Cardiac fibroblast (primary cell): ENCODE measurements at regions not wholly inside any gene's neighbourhood (a gene's known extent, or its start where the extent isn't known, plus 50 kb on each side); places are given as distances from the start of the nearest gene placed in this dataset.

ENCODE experiments used
- DNase-seq, 2 donors: peaks; one replicate each; pipeline versions ENCODE4 v3.0.0 to v3.0.0-alpha.2; 2010; ENCODE audit warnings: low read depth in 2 of 2
- H3K4me3 ChIP-seq, 2 donors: replicated peaks in 1 of 2; 1 replicate in 1 of 2; 2 replicates in 1 of 2; pipeline ENCODE4 v1.5.1; 2011; ENCODE audit warnings: low read depth in 2 of 2, low read length in 2 of 2, mild to moderate bottlenecking in 2 of 2, moderate library complexity in 1 of 2
- TF ChIP-seq, protein P1 (sequence below): IDR thresholded peaks from one replicate; pipeline ENCODE4 v1.5.1; 2011; ENCODE audit warnings: low read depth, mild to moderate bottlenecking, low read length, inconsistent platforms

DNA sequence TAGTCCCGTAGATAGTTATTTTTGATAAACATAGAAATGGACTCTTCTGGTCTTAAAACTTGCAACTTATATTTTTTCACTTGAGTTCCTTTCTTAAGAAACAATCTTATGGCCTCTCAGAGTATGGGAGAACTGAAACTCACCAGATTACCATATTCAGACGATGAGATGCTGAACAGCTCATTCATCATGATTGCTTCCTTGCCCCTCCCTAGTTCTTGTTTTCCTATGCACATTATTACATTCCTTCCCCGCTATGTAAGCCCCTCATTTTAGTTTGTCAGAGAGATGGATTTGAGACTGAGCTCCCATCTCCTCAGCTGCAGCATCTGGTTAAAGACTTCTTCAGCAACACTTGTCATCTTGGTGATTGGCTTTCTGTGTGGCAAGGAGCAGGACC lies 158.5 kb downstream of the SLITRK6 start:
- TF ChIP-seq, protein P1, sequence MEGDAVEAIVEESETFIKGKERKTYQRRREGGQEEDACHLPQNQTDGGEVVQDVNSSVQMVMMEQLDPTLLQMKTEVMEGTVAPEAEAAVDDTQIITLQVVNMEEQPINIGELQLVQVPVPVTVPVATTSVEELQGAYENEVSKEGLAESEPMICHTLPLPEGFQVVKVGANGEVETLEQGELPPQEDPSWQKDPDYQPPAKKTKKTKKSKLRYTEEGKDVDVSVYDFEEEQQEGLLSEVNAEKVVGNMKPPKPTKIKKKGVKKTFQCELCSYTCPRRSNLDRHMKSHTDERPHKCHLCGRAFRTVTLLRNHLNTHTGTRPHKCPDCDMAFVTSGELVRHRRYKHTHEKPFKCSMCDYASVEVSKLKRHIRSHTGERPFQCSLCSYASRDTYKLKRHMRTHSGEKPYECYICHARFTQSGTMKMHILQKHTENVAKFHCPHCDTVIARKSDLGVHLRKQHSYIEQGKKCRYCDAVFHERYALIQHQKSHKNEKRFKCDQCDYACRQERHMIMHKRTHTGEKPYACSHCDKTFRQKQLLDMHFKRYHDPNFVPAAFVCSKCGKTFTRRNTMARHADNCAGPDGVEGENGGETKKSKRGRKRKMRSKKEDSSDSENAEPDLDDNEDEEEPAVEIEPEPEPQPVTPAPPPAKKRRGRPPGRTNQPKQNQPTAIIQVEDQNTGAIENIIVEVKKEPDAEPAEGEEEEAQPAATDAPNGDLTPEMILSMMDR: no peak
- H3K4me3 ChIP-seq: no peak overlapping the region
- DNase-seq: no peak

DNA sequence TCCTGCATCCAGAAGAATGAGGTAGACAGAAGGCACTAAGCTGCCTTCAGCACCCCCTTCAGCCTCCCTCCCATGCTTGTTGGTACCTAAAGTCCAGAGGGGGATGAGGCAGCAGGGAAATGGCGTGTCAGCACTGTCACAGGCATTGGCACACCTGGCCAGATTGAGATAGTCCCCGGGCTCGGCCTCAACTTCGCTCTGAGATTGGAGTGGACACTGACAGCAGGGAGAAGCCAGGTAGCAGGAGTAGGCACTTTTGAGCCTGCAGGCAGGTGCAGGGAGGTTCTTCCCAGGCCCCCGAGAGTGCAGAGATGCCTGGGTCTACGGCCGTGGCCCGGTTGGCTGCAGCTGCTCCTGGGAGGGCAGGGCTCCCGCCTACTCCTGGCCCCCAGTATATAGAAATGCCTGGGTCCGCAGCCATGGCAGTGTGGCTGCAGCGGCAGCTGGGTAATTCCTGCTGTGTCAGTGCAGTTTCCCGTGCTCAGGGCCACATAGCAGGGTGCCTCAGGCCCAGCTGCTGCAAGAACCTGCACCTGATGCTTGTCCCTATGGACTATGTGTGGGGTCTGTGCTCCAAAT lies 160.3 kb downstream of the SLITRK6 start:
- TF ChIP-seq, protein P1: no peak
- no peak overlapping the region for H3K4me3 ChIP-seq
- DNase-seq: no peak

DNA sequence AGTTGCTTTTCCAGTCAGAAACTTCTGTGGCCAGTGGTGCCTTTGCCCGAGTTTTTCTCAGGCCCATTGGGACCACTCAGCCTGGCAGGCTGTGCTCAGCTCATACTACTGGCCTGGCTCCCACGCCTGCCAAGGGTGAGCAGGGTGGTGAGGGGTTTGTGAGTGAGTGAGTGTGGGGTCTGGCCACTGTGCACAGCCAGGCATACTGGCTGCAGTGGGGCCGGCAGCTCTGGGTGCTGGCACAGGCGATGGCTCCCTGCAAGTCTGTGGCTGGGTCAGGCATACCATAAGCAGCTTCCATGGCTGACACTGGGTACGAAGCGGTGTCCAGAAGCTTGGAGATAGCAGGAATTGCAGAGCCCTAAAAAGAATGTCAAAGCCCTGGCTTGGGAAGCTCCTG lies 161.0 kb downstream of the SLITRK6 start:
- H3K4me3 ChIP-seq: no peak overlapping the region
- DNase-seq: no peak
- TF ChIP-seq, protein P1: no peak

DNA sequence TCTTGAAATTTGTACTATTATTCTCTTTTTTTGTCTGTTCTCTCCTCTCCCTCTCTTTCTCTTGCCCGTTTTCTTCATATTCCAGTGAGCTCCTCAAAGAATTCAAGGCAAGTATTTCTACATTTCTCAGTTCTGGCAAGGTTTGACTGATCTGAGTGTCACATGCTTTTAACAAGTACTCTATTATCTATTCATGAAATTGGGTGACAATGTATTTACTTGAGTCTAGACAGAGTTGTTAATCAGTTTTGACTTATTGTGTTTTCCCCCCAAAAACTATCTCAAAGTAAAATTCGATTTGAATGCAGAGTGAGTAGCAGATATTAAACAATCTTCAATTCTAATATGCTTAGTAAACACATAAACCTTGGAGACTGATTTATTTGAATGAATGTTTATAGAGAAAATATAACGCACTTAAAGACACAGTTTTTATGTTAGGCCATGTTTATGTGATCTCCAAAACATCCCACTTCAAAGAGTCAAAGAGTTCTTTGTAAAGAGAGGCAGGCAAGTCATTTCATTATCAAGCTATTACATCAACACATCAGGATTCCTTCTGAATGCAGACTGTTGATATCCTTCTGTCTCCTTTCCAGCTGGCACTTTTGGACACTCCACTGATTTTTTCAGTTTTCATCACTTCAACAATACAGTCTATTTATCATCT lies 166.6 kb downstream of the SLITRK6 start:
- no peak for DNase-seq
- TF ChIP-seq, protein P1: no peak
- H3K4me3 ChIP-seq: no peak overlapping the region

DNA sequence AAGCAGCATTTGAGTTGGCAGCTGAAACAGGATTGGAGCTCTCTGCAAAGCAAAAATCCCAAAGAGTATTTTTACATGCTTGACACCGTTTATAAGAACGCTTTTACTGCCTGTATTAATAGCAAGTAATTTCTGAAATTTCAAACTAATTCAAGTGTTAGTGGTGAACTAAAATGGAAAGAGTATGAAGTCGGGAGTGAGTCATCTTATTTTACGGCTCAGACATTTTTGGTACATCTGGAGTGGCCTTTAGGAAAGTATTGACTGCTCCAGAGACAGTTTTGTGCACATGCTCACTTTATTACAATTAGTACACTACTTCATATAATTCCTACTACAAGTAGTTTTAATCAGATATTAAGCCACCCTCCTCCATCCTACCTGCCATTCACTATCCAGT lies 167.4 kb downstream of the SLITRK6 start:
- TF ChIP-seq, protein P1: no peak
- DNase-seq: no peak
- H3K4me3 ChIP-seq: no peak overlapping the region

DNA sequence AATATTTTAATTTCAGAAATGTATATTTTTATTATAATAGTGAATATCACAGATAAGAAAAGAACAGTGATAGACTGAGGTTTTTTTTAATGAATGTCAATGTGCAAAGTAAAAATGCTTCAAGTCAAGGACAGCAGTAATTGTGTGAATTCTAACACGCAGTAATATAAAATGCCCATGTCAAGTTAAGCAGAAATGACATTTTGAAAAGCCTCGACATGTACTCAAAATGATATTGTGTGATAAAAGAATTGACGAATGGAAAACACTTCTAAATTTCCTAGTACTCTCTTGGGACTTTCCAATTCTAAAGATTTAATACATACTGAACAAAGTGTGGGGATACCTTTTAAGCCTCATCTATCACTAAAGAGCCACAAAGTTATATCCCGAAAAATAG lies 172.6 kb downstream of the SLITRK6 start:
- no peak for DNase-seq
- TF ChIP-seq, protein P1: no peak
- H3K4me3 ChIP-seq: no peak overlapping the region

DNA sequence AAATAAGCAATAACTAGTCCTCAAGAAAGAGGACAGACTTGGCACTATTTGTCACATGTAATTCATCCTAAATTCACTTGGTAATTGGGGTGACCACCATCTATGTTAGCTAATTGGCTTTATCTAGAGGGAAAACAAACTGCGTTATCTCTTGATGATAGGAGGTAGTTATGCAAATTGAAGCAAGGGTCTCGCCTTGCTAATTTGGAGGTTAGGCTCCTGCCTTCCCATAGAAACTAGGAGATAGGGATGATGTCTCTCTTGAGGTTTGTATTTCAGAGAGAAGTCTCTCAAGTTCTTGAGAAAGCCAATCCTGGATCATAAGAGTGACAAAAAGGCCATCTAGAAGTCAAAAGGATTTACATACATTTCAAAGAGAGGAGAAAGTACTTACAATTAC lies 179.9 kb downstream of the SLITRK6 start:
- no peak overlapping the region for H3K4me3 ChIP-seq
- no peak for DNase-seq
- TF ChIP-seq, protein P1: no peak
